ENCODE measurements at regions not wholly inside any gene's neighbourhood (a gene's known extent, or its start where the extent isn't known, plus 50 kb on each side); places are given as distances from the start of the nearest gene placed in this dataset.

DNA sequence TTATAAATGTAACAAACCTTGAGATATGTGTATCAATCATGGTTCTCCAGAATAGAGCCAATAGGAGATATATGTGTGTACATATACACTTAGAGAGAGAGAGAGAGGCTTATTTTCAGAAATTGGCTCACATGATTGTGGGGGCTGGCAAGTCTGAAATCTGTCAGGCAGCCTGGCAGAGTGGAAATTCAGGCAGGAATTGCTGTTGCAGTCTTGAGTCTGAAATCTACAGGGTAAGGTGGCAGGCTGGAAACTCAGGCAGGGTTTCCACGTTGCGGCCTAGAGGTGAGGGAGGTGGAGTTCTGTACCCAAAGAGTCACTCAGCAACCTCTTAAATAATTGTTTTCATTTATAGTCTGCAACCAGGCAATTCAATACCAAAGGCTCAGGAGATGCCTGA lies 218.4 kb downstream of the B3GLCT start:
- Histone ChIP-seq H3K4me2 (ENCODE audit: low read length) (no peak overlapping the region), H3K4me1 (ENCODE audit: insufficient read depth, low read length, poor library complexity, severe bottlenecking) (no peaks in the 10 kb centered on the region), H3K79me2 (ENCODE audit: insufficient read depth, low read depth, low read length) (no peaks in the 10 kb centered on the region), H3K4me3 (ENCODE audit: low read depth, low read length, poor library complexity, severe bottlenecking) (no peak overlapping the region), H4K20me1 (ENCODE audit: insufficient read depth, low read length) (no peaks in the 10 kb centered on the region), H3K36me3 (ENCODE audit: insufficient read depth, low read length) (no peaks in the 10 kb centered on the region), H3K9me2 (ENCODE audit: insufficient read depth, low read length) (no peaks in the 10 kb centered on the region), H3K27ac (ENCODE audit: low read depth, low read length, poor library complexity, severe bottlenecking) (no peak overlapping the region), H2AFZ (ENCODE audit: low read length) (no peak overlapping the region), H3K9me3 (ENCODE audit: low read length) (no peaks in the 10 kb centered on the region)
- intact Hi-C loops (cut with micrococcal nuclease; ENCODE audit: unreplicated experiment) = no loop called here
- POLR2A ChIA-PET = interaction anchor here (0.6 kb wide), 1 partner anchor 45 kb away, joined by 3 read pairs; no protein-coding TSS in a partner anchor
- CTCF ChIA-PET (ENCODE audit: unreplicated experiment) = no interaction called here
- no peak for TF ChIP-seq EZH2phosphoT487 (IDR thresholded peaks at IDR 0.05; ENCODE audit: borderline replicate concordance, low read depth, low read length)
- TF ChIP-seq, protein P1, sequence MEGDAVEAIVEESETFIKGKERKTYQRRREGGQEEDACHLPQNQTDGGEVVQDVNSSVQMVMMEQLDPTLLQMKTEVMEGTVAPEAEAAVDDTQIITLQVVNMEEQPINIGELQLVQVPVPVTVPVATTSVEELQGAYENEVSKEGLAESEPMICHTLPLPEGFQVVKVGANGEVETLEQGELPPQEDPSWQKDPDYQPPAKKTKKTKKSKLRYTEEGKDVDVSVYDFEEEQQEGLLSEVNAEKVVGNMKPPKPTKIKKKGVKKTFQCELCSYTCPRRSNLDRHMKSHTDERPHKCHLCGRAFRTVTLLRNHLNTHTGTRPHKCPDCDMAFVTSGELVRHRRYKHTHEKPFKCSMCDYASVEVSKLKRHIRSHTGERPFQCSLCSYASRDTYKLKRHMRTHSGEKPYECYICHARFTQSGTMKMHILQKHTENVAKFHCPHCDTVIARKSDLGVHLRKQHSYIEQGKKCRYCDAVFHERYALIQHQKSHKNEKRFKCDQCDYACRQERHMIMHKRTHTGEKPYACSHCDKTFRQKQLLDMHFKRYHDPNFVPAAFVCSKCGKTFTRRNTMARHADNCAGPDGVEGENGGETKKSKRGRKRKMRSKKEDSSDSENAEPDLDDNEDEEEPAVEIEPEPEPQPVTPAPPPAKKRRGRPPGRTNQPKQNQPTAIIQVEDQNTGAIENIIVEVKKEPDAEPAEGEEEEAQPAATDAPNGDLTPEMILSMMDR (conservative IDR thresholded peaks at IDR 0.05; ENCODE audit: low read length) = no peak
- BruUV-seq (replicated peaks) = no TSS peak
- DNase-seq (ENCODE audit: low spot score) = no peak

- H3K9me2 ChIP-seq (ENCODE audit: insufficient read depth, low read length) = no peaks in the 10 kb centered on the region
- TF ChIP-seq, protein P1 (conservative IDR thresholded peaks at IDR 0.05; ENCODE audit: low read length) = no peak
- no peak for TF ChIP-seq EZH2phosphoT487 (IDR thresholded peaks at IDR 0.05; ENCODE audit: borderline replicate concordance, low read depth, low read length)
- no peak for DNase-seq (ENCODE audit: low spot score)
- no peak overlapping the region for H3K27ac ChIP-seq (ENCODE audit: low read depth, low read length, poor library complexity, severe bottlenecking)
- BruUV-seq (replicated peaks) = no TSS peak
- ChIA-PET CTCF (ENCODE audit: unreplicated experiment) (interaction anchor here (1.1 kb wide), 1 partner anchor 185 kb away, joined by 9 read pairs; no protein-coding TSS in a partner anchor), POLR2A (interaction anchor here (1.3 kb wide), 1 partner anchor 10 kb away, joined by 6 read pairs; no protein-coding TSS in a partner anchor)
- H2AFZ ChIP-seq (ENCODE audit: low read length) = no peak overlapping the region
- H3K9me3 ChIP-seq (ENCODE audit: low read length) = no peaks in the 10 kb centered on the region
- H3K4me3 ChIP-seq (ENCODE audit: low read depth, low read length, poor library complexity, severe bottlenecking) = no peak overlapping the region
- H3K36me3 ChIP-seq (ENCODE audit: insufficient read depth, low read length) = no peaks in the 10 kb centered on the region
- H3K4me1 ChIP-seq (ENCODE audit: insufficient read depth, low read length, poor library complexity, severe bottlenecking) = peaks cover 9% of the 10 kb centered on the region
- no peaks in the 10 kb centered on the region for H3K79me2 ChIP-seq (ENCODE audit: insufficient read depth, low read depth, low read length)
- H3K4me2 ChIP-seq (ENCODE audit: low read length) = no peak overlapping the region
- intact Hi-C loops (cut with micrococcal nuclease; ENCODE audit: unreplicated experiment) = loop anchor here (5.0 kb wide), 1 partner anchor 99 kb away; no protein-coding TSS in a partner anchor
- H4K20me1 ChIP-seq (ENCODE audit: insufficient read depth, low read length) = no peaks in the 10 kb centered on the region
These were observed 222.0 kb downstream of the B3GLCT start for GRCh38 chr13:31421756-31422155.

DNA sequence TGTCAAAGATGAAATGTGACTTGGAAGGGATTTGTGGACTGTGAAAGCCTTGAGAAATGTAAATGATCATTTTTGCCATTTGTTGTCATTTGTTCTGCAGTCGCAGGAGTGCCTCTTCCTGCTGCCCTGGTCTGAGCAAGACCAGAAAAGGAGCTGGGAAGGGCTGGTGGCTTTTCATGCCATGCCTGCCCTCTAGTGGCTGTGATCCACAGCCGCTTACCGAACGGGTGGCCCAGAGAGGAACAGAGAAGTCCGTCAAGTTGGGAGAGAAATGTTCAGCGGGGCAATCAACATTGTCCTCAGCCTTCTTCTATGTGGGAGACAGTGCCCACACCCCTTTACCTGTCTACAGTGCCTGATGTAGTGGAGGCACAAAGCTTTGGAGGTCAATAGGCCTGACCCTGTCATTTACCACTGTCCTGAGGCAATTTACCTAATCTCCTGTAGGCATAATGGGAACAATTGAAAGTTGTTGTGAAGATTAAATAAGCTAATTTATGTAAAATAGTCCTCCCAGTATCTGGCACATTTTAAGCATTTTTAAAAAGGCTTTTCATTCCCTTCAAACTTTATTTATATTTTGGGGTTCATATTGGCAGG lies 224.5 kb downstream of the B3GLCT start:
- TF ChIP-seq, protein P1 (conservative IDR thresholded peaks at IDR 0.05; ENCODE audit: low read length) = peak; percentile 97
- TF ChIP-seq EZH2phosphoT487 (IDR thresholded peaks at IDR 0.05; ENCODE audit: borderline replicate concordance, low read depth, low read length) = no peak
- Histone ChIP-seq H3K9me3 (ENCODE audit: low read length) (no peaks in the 10 kb centered on the region), H3K4me1 (ENCODE audit: insufficient read depth, low read length, poor library complexity, severe bottlenecking) (peaks cover 9% of the 10 kb centered on the region), H3K79me2 (ENCODE audit: insufficient read depth, low read depth, low read length) (no peaks in the 10 kb centered on the region), H3K4me2 (ENCODE audit: low read length) (peak overlapping the region; percentile 30; the same call in 1 of the 2 replicates), H4K20me1 (ENCODE audit: insufficient read depth, low read length) (no peaks in the 10 kb centered on the region), H3K27ac (ENCODE audit: low read depth, low read length, poor library complexity, severe bottlenecking) (no peak overlapping the region), H3K4me3 (ENCODE audit: low read depth, low read length, poor library complexity, severe bottlenecking) (no peak overlapping the region), H2AFZ (ENCODE audit: low read length) (peak overlapping the region; percentile 64), H3K36me3 (ENCODE audit: insufficient read depth, low read length) (no peaks in the 10 kb centered on the region), H3K9me2 (ENCODE audit: insufficient read depth, low read length) (no peaks in the 10 kb centered on the region)
- intact Hi-C loops (cut with micrococcal nuclease; ENCODE audit: unreplicated experiment) = loop anchor here (1.0 to 5.0 kb wide), 3 partner anchors 102 to 225 kb away; partner anchors contain the start of gene B3GLCT
- POLR2A ChIA-PET = interaction anchor here (0.7 to 1.0 kb wide), 4 partner anchors 12 to 186 kb away, joined by 3 to 6 read pairs (median 3); no protein-coding TSS in a partner anchor
- no TSS peak for BruUV-seq (replicated peaks)
- CTCF ChIA-PET (ENCODE audit: unreplicated experiment) = interaction anchor here (0.6 to 3.6 kb wide), 5 partner anchors 15 to 1790 kb away, joined by 3 to 26 read pairs (median 3); no protein-coding TSS in a partner anchor
- peak; percentile 88 for DNase-seq (ENCODE audit: low spot score)
